Esophagus muscularis mucosa (tissue), 4 donors: ENCODE measurements at regions not wholly inside any gene's neighbourhood (a gene's known extent, or its start where the extent isn't known, plus 50 kb on each side); places are given as distances from the start of the nearest gene placed in this dataset.

Source experiments
- DNase-seq: peaks from one replicate; pipeline ENCODE4 v3.0.0-alpha.2; 2017; ENCODE audit errors: extremely low spot score
- H3K27ac ChIP-seq, 4 donors: fragments of 200-600 bp; sonication (generic); replicated peaks in 1 of 4; 1 replicate in 3 of 4; 2 replicates in 1 of 4; pipeline ENCODE4 v1.5.1; 2016 to 2019; ENCODE audit warnings: mild to moderate bottlenecking in 1 of 4
- H3K27me3 ChIP-seq, 4 donors: fragments of 200-600 bp; sonication (generic); one replicate each; pipeline versions ENCODE4 v1.5.1 to v1.6.0; 2016 to 2019
- H3K36me3 ChIP-seq, 4 donors: fragments of 200-600 bp; sonication (generic); one replicate each; pipeline ENCODE4 v1.5.1; 2016 to 2019
- H3K4me1 ChIP-seq, 4 donors: fragments of 200-600 bp; sonication (generic); one replicate each; pipeline ENCODE4 v1.5.1; 2016 to 2019
- H3K4me3 ChIP-seq, 4 donors: fragments of 200-600 bp; sonication (generic); 1 replicate in 2 of 4; 2 replicates in 2 of 4; pipeline ENCODE4 v1.5.1; 2016 to 2019; ENCODE audit warnings: mild to moderate bottlenecking in 4 of 4, moderate library complexity in 1 of 4
- H3K9me3 ChIP-seq, 4 donors: fragments of 200-600 bp; sonication (generic); 1 replicate in 3 of 4; 2 replicates in 1 of 4; pipeline ENCODE4 v1.5.1; 2016 to 2019
- EP300 ChIP-seq: sonication (generic); formaldehyde crosslinking; IDR thresholded peaks from one replicate; pipeline ENCODE4 v1.6.1; 2017; ENCODE audit warnings: antibody characterized with exemption
- POLR2A ChIP-seq: fragments of 450-650 bp; IDR thresholded peaks from one replicate; pipeline ENCODE4 v1.6.1; 2017; ENCODE audit warnings: antibody characterized with exemption, moderate library complexity, mild to moderate bottlenecking, low read depth
- POLR2AphosphoS5 ChIP-seq, 2 donors: sonication (generic); formaldehyde crosslinking; IDR thresholded peaks; one replicate each; pipeline ENCODE4 v1.6.1; 2017; ENCODE audit warnings: antibody characterized with exemption in 2 of 2
- WGBS: methylation state at CpG from one replicate; pipeline ENCODE4 v1.1.5; 2018; 5-methylcytosine and 5-hydroxymethylcytosine counted together
- intact Hi-C: fragments of 100-400 bp; cut with DNase I; formaldehyde crosslinking; loops from one replicate; pipeline ENCODE4 v1.15.1; 2023
- TF ChIP-seq, protein P1 (sequence below), 3 experiments: fragments of 200-600 bp in 2 of 3; fragments of 450-650 bp in 1 of 3; sonication (generic) in 2 of 3; IDR thresholded peaks; one replicate each; pipeline ENCODE4 v1.5.1; 2017 to 2019; ENCODE audit warnings: antibody characterized with exemption in 3 of 3, mild to moderate bottlenecking in 2 of 3, moderate library complexity in 1 of 3

DNA sequence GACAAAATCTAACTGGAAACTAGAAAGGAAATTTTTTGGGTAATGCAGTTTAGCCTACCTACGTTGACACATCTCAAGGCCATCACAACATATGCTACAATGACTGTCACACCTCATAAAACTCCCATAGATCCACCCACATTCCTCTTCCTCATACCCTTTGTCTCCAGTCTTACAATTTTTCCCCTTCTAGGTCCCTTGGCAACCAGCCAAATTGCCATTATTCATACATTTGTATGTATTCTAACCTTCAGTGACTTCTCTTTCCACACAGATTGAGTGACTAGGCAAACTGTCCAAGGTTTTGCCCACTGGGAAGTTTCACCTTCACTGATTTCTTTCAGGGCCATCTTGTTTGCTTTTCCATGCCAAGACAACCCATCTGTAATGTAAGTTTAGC, 100.5 kb upstream of the TPK1 start:
- WGBS: 20% methylated on average over 1 of the region's 1 CpG
- no peak for DNase-seq
- TF ChIP-seq EP300 (no peak), POLR2AphosphoS5 (IDR thresholded peaks at IDR 0.05) (no peak), POLR2A (no peak)
- TF ChIP-seq, protein P1, sequence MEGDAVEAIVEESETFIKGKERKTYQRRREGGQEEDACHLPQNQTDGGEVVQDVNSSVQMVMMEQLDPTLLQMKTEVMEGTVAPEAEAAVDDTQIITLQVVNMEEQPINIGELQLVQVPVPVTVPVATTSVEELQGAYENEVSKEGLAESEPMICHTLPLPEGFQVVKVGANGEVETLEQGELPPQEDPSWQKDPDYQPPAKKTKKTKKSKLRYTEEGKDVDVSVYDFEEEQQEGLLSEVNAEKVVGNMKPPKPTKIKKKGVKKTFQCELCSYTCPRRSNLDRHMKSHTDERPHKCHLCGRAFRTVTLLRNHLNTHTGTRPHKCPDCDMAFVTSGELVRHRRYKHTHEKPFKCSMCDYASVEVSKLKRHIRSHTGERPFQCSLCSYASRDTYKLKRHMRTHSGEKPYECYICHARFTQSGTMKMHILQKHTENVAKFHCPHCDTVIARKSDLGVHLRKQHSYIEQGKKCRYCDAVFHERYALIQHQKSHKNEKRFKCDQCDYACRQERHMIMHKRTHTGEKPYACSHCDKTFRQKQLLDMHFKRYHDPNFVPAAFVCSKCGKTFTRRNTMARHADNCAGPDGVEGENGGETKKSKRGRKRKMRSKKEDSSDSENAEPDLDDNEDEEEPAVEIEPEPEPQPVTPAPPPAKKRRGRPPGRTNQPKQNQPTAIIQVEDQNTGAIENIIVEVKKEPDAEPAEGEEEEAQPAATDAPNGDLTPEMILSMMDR (IDR thresholded peaks at IDR 0.05): no peak
- no peaks in the 10 kb centered on the region for H3K36me3 ChIP-seq
- intact Hi-C loops: no loop called here
- peaks cover 0 to 4% (median 0%) of the 10 kb centered on the region in 4 donors for H3K27me3 ChIP-seq
- H3K4me1 ChIP-seq: no peaks in the 10 kb centered on the region
- no peak overlapping the region for H3K4me3 ChIP-seq
- no peak overlapping the region for H3K27ac ChIP-seq
- H3K9me3 ChIP-seq: no peaks in the 10 kb centered on the region

DNA sequence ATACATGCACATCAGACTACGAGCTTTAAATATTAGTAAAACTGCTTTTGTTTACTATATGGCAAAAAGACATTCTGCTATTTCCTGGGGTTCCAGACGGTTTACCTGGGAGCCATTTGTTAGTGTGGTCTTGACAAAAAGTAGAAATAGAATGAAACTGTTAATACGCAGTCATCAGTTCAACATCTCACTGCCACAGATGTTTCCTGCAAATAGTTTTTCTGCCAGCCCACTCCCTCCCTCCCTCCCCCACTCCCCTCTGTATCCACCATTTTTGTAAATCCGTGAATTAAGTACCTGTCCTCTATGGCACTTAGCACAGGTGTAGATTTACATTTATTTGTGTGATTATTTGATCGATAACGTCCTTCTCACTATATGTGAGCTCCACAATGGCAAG, 74.6 kb upstream of the TPK1 start:
- no peak overlapping the region for H3K4me3 ChIP-seq
- intact Hi-C loops: no loop called here
- WGBS: 54% methylated on average over 6 of the region's 6 CpGs
- no peaks in the 10 kb centered on the region for H3K4me1 ChIP-seq
- DNase-seq: no peak
- H3K36me3 ChIP-seq: no peaks in the 10 kb centered on the region
- H3K27ac ChIP-seq: no peak overlapping the region
- TF ChIP-seq, protein P1 (IDR thresholded peaks at IDR 0.05): no peak
- TF ChIP-seq POLR2AphosphoS5 (IDR thresholded peaks at IDR 0.05) (no peak), EP300 (no peak), POLR2A (no peak)
- no peaks in the 10 kb centered on the region for H3K9me3 ChIP-seq
- H3K27me3 ChIP-seq: peaks cover 0 to 5% (median 0%) of the 10 kb centered on the region in 4 donors

DNA sequence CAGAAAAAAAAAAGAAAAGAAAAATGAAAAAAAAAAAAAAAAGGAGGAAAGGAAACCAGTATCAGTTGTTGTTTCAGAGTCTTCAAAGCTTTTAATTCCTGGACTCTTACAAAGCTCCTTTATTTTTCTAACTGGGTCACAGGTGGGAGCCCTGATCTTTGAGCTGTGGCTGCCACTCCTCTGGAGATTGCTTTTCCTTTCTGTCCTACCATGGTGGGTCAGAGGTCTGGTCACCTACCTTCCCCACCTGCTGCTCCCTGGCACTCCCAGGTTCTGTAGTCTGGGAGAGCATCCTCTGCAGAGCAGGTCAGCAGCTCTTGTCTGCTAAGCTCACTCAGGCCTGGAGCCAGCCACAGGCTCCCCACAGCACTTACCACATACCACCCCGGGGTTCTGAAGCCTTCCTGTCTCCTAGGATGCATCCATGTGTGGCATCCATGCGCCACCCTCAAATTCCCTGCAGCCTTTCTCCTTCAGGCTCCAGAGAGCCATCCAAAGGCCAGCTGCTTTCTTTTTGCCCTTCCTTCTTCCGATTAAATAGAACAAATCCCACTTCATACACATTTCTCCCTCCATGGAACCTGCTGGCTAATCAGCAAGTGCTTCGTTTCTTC, 73.2 kb upstream of the TPK1 start:
- no peak for DNase-seq
- Histone ChIP-seq H3K9me3 (no peaks in the 10 kb centered on the region), H3K27ac (no peak overlapping the region), H3K27me3 (peaks cover 0 to 5% (median 0%) of the 10 kb centered on the region in 4 donors), H3K36me3 (no peaks in the 10 kb centered on the region), H3K4me3 (no peak overlapping the region), H3K4me1 (no peaks in the 10 kb centered on the region)
- TF ChIP-seq, protein P1 (IDR thresholded peaks at IDR 0.05): no peak
- no peak for TF ChIP-seq POLR2AphosphoS5 (IDR thresholded peaks at IDR 0.05)
- intact Hi-C loops: no loop called here
- WGBS: 75% methylated on average over 4 of the region's 4 CpGs

DNA sequence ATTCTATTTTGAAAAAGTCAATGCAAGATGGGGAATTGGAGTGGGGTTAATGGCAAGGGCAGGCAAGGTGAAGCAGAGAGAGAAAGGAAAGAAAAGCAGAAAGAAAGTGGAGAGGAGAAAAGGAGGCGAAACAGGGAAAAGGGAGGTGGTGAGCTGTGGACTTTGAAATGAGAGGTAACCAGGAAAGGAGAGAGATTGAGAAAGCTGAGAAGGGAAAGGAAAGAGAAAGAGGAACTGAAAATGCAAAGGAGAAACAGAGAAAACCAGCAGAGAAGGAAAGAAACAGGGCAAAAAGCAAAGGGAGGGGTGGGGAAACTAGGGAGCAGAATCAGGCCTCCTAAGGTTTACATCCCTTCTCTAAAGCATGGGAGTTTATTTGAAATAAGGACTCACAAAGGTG, 72.5 kb upstream of the TPK1 start:
- Histone ChIP-seq H3K27ac (no peak overlapping the region), H3K4me1 (no peaks in the 10 kb centered on the region), H3K27me3 (peaks cover 0 to 5% (median 0%) of the 10 kb centered on the region in 4 donors), H3K4me3 (no peak overlapping the region), H3K9me3 (no peaks in the 10 kb centered on the region), H3K36me3 (no peaks in the 10 kb centered on the region)
- TF ChIP-seq EP300: no peak
- TF ChIP-seq, protein P1 (IDR thresholded peaks at IDR 0.05): no peak
- no peak for TF ChIP-seq POLR2A
- TF ChIP-seq POLR2AphosphoS5 (IDR thresholded peaks at IDR 0.05): no peak
- intact Hi-C loops: no loop called here
- 93% methylated on average over 1 of the region's 1 CpG for WGBS
- no peak for DNase-seq

DNA sequence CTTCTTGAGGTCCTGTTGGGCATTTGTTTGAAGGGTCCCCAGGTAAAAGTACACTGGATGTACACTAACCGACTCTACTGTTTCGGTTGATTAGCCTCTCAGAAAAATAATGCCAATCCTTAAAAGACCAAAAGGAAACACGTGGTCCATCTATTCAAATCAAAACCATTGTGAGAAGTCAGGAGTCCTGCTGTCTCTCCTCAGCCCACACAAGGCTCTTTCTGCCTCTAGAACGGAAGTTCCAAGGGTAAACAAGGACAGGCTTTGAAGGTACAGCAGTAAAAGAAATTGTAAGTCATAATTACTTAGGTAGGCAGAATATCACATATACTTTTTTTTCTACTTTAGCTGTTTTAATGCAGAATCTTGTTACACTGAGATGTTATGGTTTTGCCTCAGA, 71.7 kb upstream of the TPK1 start:
- Histone ChIP-seq H3K27me3 (peaks cover 0 to 5% (median 0%) of the 10 kb centered on the region in 4 donors), H3K36me3 (no peaks in the 10 kb centered on the region), H3K9me3 (no peaks in the 10 kb centered on the region), H3K4me1 (no peaks in the 10 kb centered on the region), H3K4me3 (no peak overlapping the region), H3K27ac (no peak overlapping the region)
- TF ChIP-seq POLR2A (no peak), EP300 (no peak), POLR2AphosphoS5 (IDR thresholded peaks at IDR 0.05) (no peak)
- TF ChIP-seq, protein P1 (IDR thresholded peaks at IDR 0.05): no peak
- 52% methylated on average over 4 of the region's 4 CpGs for WGBS
- DNase-seq: no peak
- intact Hi-C loops: no loop called here
